OCI-LY7 (cell line): ENCODE measurements at regions not wholly inside any gene's neighbourhood (a gene's known extent, or its start where the extent isn't known, plus 50 kb on each side); places are given as distances from the start of the nearest gene placed in this dataset.

Experiments used
- EZH2phosphoT487 ChIP-seq: fragments of 200-600 bp; sonication (generic); IDR thresholded peaks from 2 replicates; pipeline ENCODE4 v1.6.1; 2018; ENCODE audit warnings: low read depth, borderline replicate concordance, mild to moderate bottlenecking, mixed run types, antibody characterized with exemption, low read length, moderate library complexity, mixed read lengths
- TF ChIP-seq, protein P1 (sequence below): fragments of 200-600 bp; sonication (generic); conservative IDR thresholded peaks from 2 replicates; pipeline ENCODE4 v1.5.1; 2014; ENCODE audit warnings: mild to moderate bottlenecking, antibody characterized with exemption, low read length, moderate library complexity, mixed read lengths

DNA sequence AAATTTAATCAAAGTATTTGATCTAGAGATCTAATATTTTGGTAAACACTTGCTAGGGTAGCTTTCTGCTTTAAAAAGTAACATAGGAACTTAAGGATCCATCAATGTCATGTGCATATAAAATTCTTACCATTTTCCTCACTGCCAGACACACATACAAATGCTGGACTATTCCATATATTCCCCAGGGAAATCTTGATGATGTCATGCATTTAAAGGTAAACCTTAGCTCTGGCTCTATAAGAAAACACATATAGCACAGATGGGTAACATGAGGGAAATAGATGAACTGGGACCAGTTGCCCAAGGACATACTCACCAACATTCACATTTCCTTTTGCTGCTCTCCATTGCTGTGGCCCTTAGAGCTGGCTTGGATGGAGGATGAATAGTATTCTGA is 79.1 kb upstream of the FMNL2 start:
- TF ChIP-seq, protein P1, sequence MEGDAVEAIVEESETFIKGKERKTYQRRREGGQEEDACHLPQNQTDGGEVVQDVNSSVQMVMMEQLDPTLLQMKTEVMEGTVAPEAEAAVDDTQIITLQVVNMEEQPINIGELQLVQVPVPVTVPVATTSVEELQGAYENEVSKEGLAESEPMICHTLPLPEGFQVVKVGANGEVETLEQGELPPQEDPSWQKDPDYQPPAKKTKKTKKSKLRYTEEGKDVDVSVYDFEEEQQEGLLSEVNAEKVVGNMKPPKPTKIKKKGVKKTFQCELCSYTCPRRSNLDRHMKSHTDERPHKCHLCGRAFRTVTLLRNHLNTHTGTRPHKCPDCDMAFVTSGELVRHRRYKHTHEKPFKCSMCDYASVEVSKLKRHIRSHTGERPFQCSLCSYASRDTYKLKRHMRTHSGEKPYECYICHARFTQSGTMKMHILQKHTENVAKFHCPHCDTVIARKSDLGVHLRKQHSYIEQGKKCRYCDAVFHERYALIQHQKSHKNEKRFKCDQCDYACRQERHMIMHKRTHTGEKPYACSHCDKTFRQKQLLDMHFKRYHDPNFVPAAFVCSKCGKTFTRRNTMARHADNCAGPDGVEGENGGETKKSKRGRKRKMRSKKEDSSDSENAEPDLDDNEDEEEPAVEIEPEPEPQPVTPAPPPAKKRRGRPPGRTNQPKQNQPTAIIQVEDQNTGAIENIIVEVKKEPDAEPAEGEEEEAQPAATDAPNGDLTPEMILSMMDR = no peak
- no peak for TF ChIP-seq EZH2phosphoT487
